Activated naive CD4-positive, alpha-beta T cell treated with anti-CD3 and anti-CD28 coated beads for 36 hours (primary cell): ENCODE measurements at regions not wholly inside any gene's neighbourhood (a gene's known extent, or its start where the extent isn't known, plus 50 kb on each side); places are given as distances from the start of the nearest gene placed in this dataset.

Experiments used
- CTCF ChIA-PET: fragments of 350-600 bp; sonication (Branson Sonifier 250); formaldehyde crosslinking; loops from one replicate; lab custom pipeline; 2021; ENCODE audit warnings: antibody characterized with exemption; lab: Charles Lee
- DNase-seq: peaks from one replicate; pipeline ENCODE4 v3.0.0-alpha.2; 2020
- H3K27ac Mint-ChIP-seq: one replicate; pipeline ENCODE4 v1.8.0; 2021; ENCODE audit warnings: mild to moderate bottlenecking, mixed read lengths
- H3K27me3 Mint-ChIP-seq: one replicate; pipeline ENCODE4 v1.8.0; 2021; ENCODE audit warnings: low read depth, mixed read lengths
- H3K36me3 Mint-ChIP-seq: one replicate; pipeline ENCODE4 v1.8.0; 2021; ENCODE audit warnings: low read depth, mixed read lengths
- H3K4me1 Mint-ChIP-seq: one replicate; pipeline ENCODE4 v1.8.0; 2021; ENCODE audit warnings: low read depth, mixed read lengths
- H3K4me3 Mint-ChIP-seq: one replicate; pipeline ENCODE4 v1.8.0; 2021; ENCODE audit warnings: mild to moderate bottlenecking, moderate library complexity, mixed read lengths
- H3K9me3 Mint-ChIP-seq: one replicate; pipeline ENCODE4 v1.8.0; 2021; ENCODE audit warnings: mixed read lengths
- intact Hi-C: fragments of 100-400 bp; cut with micrococcal nuclease; formaldehyde crosslinking; loops from one replicate; pipeline ENCODE4 v1.15.1; 2023

DNA sequence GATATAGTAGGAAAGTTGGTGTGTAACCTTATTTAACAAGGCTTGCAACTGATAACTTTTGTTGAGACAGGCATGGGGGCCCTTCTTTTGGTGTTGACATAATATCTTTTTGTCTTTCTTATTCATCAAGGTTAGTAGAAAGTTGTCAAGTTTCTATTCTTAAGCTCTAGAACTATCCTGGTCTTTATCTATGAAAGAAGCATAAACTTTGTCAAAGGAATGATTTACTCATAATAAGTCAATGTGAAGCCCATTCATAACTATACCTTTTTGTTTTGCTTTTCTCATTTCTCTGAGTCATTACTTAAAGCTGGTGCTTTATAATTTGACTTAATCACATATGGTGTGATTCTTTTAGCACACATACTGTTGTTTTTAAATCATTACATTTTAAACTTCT lies 312.4 kb downstream of the UTRN start:
- Mint-ChIP-seq H3K4me1 (peaks cover 41% of the 10 kb centered on the region), H3K27me3 (no peaks in the 10 kb centered on the region), H3K27ac (no peak overlapping the region), H3K9me3 (peaks cover 5% of the 10 kb centered on the region), H3K4me3 (no peak overlapping the region), H3K36me3 (peaks cover 19% of the 10 kb centered on the region)
- peak; percentile 18 for DNase-seq
- intact Hi-C loops: loop anchor here (1.0 kb wide), 6 partner anchors 9 to 466 kb away; no protein-coding TSS in a partner anchor
- CTCF ChIA-PET: interaction anchor here (0.6 to 1.0 kb wide), 2 partner anchors 56 to 117 kb away, joined by 3 read pairs; no protein-coding TSS in a partner anchor

DNA sequence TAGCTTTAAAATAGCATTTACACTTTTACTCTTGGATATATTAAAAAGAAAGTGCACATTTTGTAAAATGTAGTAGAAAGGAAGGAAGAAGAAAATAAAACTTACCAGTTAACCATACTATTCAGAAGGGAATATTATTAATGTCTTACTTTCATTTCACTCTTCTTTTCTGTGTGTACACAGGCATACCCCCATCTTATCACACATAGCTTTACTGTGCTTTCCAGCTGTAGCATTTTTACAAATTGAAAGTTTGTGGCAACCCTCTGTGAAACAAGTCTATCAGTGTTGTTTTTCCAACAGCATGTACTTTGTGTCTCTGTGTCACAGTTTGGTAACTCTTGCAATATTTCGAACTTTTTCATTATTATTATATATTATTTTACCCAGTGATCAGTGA lies 314.5 kb downstream of the UTRN start:
- Mint-ChIP-seq H3K36me3 (peaks cover 13% of the 10 kb centered on the region), H3K4me1 (peaks cover 47% of the 10 kb centered on the region), H3K27ac (no peak overlapping the region), H3K4me3 (no peak overlapping the region), H3K9me3 (peaks cover 5% of the 10 kb centered on the region), H3K27me3 (no peaks in the 10 kb centered on the region)
- CTCF ChIA-PET: no interaction called here
- no peak for DNase-seq
- intact Hi-C loops: no loop called here

DNA sequence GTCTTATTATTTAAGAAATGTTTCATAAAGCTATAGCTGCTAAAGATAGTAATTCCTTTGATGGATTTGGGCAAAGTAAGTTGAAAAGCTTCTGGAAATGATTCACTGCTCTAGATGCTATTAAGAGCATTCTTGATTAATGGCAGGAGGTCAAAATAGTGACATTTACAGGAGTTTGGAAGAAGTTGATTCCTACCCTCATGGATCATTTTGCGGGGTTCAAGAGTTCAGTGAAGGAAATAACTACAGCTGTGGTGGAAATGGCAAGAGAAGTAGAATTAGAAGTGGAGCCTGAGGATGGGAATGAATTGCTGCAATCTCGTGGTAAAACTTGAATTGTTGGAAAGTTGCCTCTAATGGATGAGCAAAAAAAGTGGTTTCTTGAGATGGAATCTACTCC lies 316.1 kb downstream of the UTRN start:
- intact Hi-C loops: no loop called here
- Mint-ChIP-seq H3K27ac (no peak overlapping the region), H3K36me3 (peaks cover 13% of the 10 kb centered on the region), H3K27me3 (no peaks in the 10 kb centered on the region), H3K4me1 (peaks cover 44% of the 10 kb centered on the region), H3K4me3 (no peak overlapping the region), H3K9me3 (peaks cover 5% of the 10 kb centered on the region)
- CTCF ChIA-PET: interaction anchor here (0.6 to 1.3 kb wide), 2 partner anchors 17 to 265 kb away, joined by 3 read pairs; no protein-coding TSS in a partner anchor
- DNase-seq: no peak

DNA sequence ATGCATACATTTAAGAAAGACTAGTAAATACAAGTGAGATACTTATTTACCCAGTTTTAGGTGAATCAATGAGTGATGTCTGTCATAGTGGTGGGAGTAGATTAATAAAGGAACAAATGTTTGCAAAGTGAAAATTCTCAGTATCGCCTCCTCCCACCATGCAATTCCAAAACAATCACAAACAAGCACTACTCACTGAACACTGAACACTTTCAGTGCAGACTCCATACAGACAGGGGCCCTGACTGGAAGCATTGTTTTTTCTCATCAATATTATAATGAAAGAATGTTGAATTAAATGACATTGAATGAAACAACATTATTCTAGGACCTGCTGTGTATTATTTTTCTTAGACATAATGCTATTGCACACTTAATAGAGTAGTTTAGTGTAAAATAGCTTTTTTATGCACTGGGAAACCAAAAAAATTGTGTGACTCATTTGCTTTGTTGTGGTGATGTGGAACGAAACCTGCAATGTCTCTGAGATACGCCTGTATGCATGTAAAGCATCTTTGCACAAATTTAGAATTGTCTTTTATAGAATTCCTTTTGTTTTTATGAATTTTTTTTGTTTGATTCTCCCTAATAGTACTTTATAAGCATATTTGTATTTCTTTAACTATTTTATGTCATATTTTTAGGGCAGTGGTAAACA lies 317.5 kb downstream of the UTRN start:
- Mint-ChIP-seq H3K36me3 (peaks cover 18% of the 10 kb centered on the region), H3K9me3 (peaks cover 5% of the 10 kb centered on the region), H3K27me3 (no peaks in the 10 kb centered on the region), H3K27ac (no peak overlapping the region), H3K4me1 (peaks cover 46% of the 10 kb centered on the region), H3K4me3 (no peak overlapping the region)
- intact Hi-C loops: loop anchor here (1.0 kb wide), 2 partner anchors 12 to 19 kb away; no protein-coding TSS in a partner anchor
- DNase-seq: peak; percentile 52
- CTCF ChIA-PET: interaction anchor here (1.7 kb wide), 1 partner anchor 12 kb away, joined by 6 read pairs; no protein-coding TSS in a partner anchor

DNA sequence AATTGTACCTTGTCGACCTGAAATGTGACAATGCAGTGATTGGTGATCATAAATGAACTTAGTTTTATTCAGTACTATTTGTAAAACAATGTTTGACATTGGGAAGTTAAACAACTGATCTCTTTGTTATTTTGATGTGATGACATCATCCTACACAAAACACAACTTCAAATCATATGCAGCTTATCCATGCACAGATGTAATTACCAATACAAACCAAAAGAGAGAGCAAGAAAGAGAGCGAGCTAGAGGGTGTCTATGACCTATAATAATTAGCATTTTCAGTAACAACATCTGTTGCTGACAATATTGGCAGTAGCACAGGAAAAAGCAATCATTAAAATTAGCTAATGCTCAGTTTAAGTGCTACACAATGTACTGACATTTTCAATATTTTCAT lies 320.9 kb downstream of the UTRN start:
- no peak for DNase-seq
- Mint-ChIP-seq H3K9me3 (no peaks in the 10 kb centered on the region), H3K4me1 (peaks cover 43% of the 10 kb centered on the region), H3K4me3 (no peak overlapping the region), H3K36me3 (peaks cover 12% of the 10 kb centered on the region), H3K27ac (no peak overlapping the region), H3K27me3 (no peaks in the 10 kb centered on the region)
- intact Hi-C loops: no loop called here
- CTCF ChIA-PET: no interaction called here

DNA sequence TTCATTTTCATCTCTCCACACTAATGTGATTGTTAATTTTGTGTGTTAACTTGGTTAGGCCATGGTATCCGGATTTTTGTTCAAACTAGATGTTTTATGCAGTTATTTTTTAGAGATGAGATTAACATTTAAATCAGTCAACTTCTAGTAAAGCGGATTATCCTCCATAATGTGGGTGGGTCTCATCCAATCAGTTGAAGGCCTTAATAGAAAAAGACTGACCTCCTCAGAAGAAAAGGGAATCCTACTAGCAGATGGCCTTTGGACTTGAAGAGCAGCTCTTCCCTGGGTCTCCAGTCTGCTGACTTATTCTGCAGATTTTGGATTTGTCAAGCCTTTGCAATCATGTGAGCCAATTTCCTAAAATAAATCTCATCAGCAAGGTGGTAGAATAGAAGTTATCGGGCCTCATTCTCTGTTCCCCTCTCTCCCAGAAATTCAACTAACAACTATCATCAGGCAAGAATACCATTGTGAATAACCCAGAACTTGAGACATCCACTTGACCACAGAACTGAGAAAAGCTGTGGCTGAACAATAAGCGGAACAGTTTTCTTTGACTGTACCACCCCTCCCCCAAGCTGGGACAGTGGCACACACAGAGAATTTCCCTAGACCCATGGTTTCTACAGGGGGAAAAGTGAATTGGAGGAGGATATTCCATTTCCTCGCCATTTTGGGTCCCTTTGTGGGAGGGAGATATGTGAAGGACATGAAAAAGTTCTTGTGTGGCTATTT lies 323.0 kb downstream of the UTRN start:
- no peak for DNase-seq
- intact Hi-C loops: no loop called here
- Mint-ChIP-seq H3K4me1 (peaks cover 28% of the 10 kb centered on the region), H3K27ac (no peak overlapping the region), H3K27me3 (no peaks in the 10 kb centered on the region), H3K4me3 (no peak overlapping the region), H3K9me3 (no peaks in the 10 kb centered on the region), H3K36me3 (peaks cover 7% of the 10 kb centered on the region)
- CTCF ChIA-PET: no interaction called here

DNA sequence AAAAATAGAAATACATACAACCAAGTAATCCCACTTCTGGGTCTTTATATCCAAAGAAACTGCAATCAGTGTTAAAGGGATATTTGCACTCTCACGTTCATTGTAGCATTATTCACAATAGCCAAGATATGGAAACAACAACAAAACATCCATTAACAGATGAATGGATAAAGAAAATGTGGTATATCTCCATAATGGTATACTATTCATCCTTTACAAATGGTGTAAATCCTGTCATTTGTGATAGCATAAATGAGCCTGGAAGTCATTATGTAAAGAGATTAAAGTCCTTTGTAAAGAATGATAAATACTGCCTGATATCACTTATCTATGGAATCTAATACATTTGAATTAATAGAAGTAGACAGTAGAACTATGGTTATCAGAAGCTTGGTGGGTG lies 327.7 kb downstream of the UTRN start:
- Mint-ChIP-seq H3K4me1 (peaks cover 26% of the 10 kb centered on the region), H3K9me3 (no peaks in the 10 kb centered on the region), H3K27ac (no peak overlapping the region), H3K4me3 (no peak overlapping the region), H3K27me3 (no peaks in the 10 kb centered on the region), H3K36me3 (peaks cover 2% of the 10 kb centered on the region)
- intact Hi-C loops: no loop called here
- CTCF ChIA-PET: interaction anchor here (0.5 kb wide), 1 partner anchor 26 kb away, joined by 5 read pairs; no protein-coding TSS in a partner anchor
- no peak for DNase-seq

DNA sequence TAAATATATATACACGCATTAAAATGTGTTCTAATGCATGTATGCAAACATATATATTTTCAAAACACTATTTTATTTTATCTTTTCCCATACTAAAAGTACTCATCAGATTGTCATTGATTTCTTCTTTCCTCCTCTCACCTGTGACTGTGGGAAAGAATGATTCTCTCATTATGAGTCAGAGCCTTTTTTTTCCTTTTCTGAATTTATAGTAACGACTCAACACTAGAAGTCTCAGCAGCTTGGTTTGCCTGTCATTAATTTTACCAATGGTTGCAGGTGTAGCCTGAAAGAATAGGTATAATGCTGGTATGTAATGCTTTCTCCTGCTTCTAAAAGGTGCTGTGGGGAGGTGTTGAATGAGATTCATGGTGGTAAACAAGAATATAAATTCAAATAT lies 328.7 kb downstream of the UTRN start:
- Mint-ChIP-seq H3K4me1 (peaks cover 15% of the 10 kb centered on the region), H3K27ac (no peak overlapping the region), H3K36me3 (peaks cover 2% of the 10 kb centered on the region), H3K9me3 (no peaks in the 10 kb centered on the region), H3K27me3 (no peaks in the 10 kb centered on the region), H3K4me3 (no peak overlapping the region)
- CTCF ChIA-PET: interaction anchor here (1.1 to 1.4 kb wide), 2 partner anchors 10 to 27 kb away, joined by 3 to 6 read pairs; no protein-coding TSS in a partner anchor
- intact Hi-C loops: loop anchor here (1.0 kb wide), 2 partner anchors 12 to 17 kb away; no protein-coding TSS in a partner anchor
- DNase-seq: no peak

DNA sequence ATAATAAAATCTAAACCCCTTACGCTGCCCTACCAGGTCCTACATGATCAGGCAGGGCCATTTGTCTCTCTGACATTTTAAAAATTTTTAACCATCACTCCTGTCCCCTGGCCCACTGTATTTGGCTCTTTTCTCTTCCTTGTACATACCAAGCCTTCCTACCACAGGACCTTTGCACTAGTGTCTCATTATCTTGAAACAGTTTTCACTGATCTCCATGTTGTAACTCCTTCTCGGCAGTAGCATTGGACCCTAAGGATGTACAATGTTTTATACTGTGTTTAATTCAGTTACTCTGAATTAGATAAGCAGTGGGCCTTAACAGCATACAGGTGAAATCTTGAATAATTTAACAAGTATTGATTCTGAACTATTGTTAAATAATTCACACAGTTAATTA lies 330.7 kb downstream of the UTRN start:
- Mint-ChIP-seq H3K27ac (no peak overlapping the region), H3K9me3 (no peaks in the 10 kb centered on the region), H3K27me3 (no peaks in the 10 kb centered on the region), H3K4me1 (peaks cover 15% of the 10 kb centered on the region), H3K36me3 (no peaks in the 10 kb centered on the region), H3K4me3 (no peak overlapping the region)
- intact Hi-C loops: no loop called here
- DNase-seq: no peak
- CTCF ChIA-PET: no interaction called here

DNA sequence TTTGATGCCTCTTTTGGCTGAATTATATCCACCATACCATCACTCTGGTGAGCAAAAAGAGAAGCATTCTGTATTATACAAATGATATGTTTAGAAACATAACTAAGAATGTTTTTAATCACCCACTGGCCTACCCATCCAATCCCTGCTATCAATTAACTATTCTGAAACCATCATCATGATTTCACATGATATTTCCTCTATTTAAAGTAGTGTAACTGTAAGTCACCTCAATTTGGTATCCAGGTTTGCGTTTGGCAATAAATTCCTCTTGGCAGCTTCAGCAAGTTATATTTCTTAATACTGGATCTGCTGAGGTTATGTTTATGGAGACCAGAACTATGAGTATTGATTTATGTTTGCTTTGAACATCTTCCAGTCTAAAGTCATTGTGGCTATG lies 332.1 kb downstream of the UTRN start:
- peaks cover 15% of the 10 kb centered on the region for H3K4me1 Mint-ChIP-seq
- no peak overlapping the region for H3K27ac Mint-ChIP-seq
- H3K27me3 Mint-ChIP-seq: no peaks in the 10 kb centered on the region
- H3K9me3 Mint-ChIP-seq: no peaks in the 10 kb centered on the region
- intact Hi-C loops: no loop called here
- CTCF ChIA-PET: no interaction called here
- no peak overlapping the region for H3K4me3 Mint-ChIP-seq
- H3K36me3 Mint-ChIP-seq: no peaks in the 10 kb centered on the region
- no peak for DNase-seq

DNA sequence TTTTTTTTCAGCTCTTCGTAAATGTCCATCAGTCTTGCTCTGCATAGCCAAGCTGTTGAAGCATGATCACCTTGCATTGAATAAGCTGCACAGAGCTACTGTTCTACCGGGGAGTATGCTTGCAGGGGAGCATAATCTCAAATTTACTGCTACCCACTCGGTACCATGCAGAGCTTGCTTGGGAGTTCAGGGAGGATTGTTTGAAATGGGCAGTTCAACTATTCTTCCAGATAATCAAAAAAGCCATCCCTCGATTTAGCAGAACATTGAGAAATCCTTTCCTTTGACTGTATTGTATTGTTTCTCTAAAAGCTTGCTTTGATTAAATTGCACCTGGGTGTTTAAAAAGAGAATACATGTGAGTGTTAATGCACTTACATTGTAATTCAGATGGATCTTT lies 332.6 kb downstream of the UTRN start:
- H3K36me3 Mint-ChIP-seq: no peaks in the 10 kb centered on the region
- intact Hi-C loops: no loop called here
- CTCF ChIA-PET: no interaction called here
- H3K9me3 Mint-ChIP-seq: no peaks in the 10 kb centered on the region
- H3K27me3 Mint-ChIP-seq: no peaks in the 10 kb centered on the region
- H3K27ac Mint-ChIP-seq: no peak overlapping the region
- H3K4me3 Mint-ChIP-seq: no peak overlapping the region
- peaks cover 15% of the 10 kb centered on the region for H3K4me1 Mint-ChIP-seq
- no peak for DNase-seq

DNA sequence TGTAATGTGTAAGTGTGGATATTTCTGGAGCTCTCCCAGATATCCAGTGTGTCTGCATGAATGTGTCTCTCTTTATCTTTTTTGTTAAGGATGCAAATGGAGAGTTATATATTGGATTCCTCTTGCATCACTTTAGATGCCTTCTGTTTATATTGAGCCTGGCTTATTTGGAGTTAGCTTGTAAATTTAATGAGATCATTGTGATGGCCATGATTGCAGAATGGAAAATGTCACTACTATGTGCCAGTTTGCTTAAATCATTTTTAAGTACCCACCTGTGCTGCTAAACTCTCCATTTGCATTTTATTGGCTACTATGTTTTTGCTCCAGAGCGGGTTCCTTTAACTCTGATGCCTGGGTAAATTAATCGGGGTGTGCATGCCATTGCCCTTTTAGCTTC lies 334.8 kb downstream of the UTRN start:
- Mint-ChIP-seq H3K27me3 (no peaks in the 10 kb centered on the region), H3K27ac (no peak overlapping the region), H3K4me3 (no peak overlapping the region), H3K9me3 (no peaks in the 10 kb centered on the region), H3K4me1 (no peaks in the 10 kb centered on the region), H3K36me3 (peaks cover 2% of the 10 kb centered on the region)
- CTCF ChIA-PET: no interaction called here
- DNase-seq: no peak
- intact Hi-C loops: no loop called here
